ENCODE measurements at regions not wholly inside any gene's neighbourhood (a gene's known extent, or its start where the extent isn't known, plus 50 kb on each side); places are given as distances from the start of the nearest gene placed in this dataset.

DNA sequence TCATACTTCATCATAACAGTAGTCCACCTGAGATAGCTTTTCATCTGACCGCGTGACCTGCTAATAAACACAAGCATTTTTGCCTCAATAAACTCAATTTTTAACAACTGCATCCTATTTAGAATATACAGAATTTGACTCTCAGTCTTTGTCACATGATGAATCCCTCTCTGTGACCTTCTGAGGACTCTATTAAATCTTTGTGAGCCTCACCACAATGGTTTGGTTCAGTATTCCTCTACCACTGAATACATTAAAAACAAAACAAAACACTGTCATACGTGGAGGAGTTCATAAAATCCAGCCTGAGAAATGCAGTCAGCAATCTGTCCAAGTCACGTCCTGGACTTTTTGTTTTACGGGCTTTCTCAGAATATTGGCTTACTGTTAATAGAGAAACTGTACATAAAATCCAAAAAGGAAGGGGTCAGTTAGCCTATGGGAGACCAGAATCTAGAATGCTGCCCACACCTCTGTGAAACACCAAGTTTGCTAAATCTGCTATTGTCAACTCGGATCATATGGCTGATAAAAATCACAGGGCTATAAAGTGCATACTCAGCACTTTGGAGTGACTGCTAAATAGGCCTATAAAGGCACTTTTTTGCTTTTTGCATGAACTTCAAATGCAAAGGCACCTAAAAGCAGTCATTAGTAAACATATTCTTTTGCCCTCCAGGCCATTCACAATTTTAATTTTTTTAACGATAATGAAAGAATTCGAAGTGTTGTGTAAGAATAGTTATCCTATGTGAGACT lies 190.3 kb upstream of the HDDC2 start:
- DNase-seq (ENCODE audit: low spot score), result peak; percentile 52

DNA sequence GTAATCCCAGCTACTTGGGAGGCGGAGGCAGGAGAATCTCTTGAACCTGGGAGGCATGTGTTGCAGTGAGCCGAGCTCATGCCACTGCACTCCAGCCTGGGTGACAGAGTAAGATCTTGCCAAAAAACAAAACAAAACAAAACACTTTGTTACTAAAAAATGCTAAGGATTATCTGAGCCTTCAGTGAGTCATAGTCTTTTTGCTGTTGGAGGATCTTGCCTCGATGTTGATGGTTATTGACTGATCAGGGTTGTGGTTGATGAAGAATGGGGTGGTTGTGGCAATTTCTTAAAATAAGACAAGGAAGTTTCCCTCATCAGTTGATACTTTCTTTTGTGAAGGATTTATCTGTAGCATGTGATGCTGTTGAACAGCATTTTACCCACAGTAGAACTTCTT lies 196.8 kb upstream of the HDDC2 start:
- no peak for DNase-seq (ENCODE audit: low spot score)

DNA sequence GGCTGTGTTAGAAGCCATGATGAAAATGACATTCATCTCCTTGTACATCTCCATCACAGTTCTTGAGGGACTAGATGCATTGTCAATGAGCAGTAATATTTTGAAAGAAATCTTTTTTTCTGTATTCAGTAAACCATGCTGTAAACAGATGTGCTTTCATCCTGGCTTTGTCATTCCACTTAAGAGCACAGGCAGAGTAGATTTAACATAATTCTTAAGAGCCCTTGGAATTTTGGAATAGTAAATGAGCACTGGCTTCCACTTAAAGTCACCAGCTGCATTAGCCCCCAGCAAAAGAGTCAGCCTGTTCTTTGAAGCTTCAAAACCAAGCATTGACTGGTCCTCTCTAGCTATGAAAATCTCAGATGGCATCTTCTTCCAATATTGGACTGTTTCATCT lies 197.8 kb upstream of the HDDC2 start:
- DNase-seq (ENCODE audit: low spot score), result no peak

DNA sequence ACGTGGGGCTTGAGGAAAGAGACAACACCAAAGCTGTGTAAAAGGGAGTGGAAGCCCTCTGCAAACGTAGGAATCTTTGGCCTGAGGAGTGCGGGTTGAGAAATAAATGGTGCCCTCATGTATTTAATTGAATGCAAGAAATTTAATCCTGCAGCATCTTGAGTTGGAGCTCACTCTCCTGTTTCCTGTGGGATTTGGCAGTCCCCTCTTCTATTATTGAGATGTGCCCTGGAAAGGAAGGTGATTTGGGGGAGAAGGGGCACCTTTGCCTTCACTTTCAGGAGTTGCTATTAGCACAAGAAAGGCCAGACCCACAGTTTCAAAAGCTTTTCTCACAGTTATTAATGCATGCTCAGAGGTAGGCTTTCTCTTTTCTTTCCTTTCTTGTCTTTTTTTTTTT lies 201.4 kb upstream of the HDDC2 start:
- DNase-seq (ENCODE audit: low spot score), result no peak

DNA sequence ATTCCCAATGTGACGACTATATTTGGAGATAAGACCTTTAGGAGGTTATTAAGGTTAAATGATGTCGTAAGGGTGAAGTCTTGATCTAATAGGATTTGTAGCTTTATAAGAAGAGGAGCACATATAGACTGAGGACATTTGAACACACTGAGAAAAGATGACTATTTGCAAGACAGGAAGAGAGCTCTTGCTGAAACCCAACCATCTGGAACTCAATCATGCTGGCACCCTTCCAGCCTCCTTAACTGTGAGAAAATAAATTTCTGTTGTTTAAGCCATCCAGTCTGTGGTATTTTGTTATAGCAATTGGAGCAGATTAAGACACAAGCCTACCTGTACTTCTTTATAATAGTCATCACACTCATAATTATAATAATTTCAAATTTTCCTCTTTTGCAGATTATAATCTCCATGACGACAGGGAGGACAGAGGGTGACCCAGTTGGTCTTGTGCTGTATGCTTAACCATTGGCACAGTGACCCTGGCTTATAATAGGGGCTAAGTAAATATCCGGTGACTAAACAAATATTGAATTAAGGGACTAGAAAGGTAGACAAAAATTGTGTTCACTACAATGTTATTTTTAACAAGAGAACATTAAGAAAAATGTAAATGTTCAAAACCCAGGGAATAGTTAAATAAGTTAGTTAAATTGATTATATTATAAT lies 206.4 kb upstream of the HDDC2 start:
- peak; percentile 22 for DNase-seq (ENCODE audit: low spot score)

DNA sequence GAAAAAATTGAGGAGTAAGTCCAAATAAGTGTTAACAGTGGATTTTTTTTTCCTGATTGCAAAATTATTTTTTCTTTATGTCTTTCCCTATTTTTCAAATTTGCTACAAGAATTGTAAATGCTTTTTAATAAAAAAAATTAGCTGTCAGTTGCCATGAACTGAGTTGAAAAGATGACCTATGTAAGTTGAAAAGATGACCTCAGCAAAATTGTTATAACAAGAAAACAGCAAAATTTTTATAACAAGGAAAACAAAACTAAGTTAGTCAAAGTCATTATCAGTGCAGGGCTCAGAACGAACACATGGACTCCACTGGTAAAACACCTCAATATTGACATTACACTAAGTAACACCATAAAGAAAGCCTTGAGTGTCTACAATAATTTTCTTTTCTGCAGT lies 207.0 kb upstream of the HDDC2 start:
- no peak for DNase-seq (ENCODE audit: low spot score)

DNA sequence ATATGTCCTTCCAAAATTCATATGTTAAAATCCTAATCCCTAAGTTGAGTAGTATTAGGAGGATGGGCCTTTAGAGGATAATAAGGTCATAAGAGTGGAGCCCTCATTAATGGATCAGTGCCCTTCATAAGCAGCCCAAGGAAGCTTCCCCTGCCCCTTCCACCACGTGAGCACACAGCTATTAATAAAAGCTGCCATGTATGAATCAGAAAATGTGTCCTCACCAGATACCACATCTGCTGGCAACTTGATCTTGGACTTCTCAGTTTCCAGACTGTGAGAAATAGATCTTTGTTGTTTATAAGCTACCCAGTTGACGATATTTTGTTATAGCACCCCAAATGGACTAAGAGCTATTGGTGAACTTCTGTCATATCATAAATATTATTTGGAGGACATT lies 207.7 kb upstream of the HDDC2 start:
- no peak for DNase-seq (ENCODE audit: low spot score)

DNA sequence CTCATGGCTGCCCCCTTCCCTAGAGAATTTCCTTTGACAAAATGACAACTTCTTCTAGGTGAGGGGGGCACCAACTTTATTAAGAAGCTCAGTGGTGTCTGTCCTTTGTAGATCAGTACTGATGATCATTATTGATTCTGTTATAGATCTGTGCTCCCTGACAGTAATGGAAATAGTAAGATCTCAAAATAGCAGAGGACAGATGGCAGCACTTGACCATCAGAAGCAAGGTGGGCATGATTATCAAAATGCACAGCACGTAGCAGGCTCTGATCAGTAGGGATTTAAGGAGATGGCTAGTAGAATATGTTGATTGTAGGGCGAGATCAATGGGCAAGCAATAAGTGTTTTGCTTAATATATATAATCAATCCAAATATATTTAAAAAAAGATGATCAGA lies 208.6 kb upstream of the HDDC2 start:
- DNase-seq (ENCODE audit: low spot score), result peak; percentile 23

DNA sequence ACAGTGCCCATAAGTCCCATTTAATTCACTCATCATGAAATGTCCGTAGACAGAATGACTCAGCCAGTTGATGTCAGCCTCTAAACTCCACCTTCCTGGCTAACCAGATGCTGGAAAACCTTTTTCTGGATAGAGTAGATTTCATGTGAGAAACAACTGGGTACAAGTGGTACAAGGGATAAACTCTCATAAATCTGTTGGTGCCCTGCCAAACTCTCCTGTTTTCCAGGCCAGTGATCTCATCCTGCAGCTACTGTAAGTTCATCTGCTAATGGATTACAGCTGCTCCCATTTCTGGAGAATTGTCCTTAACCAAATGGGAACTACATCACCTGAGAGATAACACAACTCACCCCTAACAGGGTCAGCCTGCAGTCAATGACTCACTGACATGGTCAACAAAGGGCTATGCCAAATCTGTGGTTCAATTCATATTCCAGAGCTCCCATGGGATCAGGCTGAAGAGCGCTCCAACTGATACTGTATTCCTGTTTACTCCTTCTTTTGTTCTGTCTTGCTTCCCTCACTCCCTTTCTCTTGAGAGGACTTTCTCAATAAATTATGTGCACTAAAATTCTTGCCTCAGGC lies 210.1 kb upstream of the HDDC2 start:
- no peak for DNase-seq (ENCODE audit: low spot score)

DNA sequence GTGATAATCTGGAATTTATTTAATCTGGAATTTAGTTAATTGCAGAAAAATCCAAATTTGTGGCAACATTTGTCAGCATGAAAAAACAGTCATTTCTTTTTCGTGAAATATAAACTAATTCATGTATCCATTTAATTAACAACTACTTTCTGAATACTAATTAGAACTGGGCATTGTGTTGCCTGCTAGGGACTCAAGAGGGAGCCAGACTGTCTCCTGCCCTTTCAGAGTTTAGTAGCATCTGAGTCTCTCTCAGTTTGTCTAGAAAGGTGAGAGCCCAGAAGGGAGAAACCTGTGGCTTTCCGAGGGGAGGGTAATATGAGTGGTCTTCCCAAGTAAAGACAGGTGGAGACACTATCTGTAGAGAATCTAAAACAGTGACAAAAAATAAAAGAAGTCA lies 210.9 kb upstream of the HDDC2 start:
- DNase-seq (ENCODE audit: low spot score), result no peak

DNA sequence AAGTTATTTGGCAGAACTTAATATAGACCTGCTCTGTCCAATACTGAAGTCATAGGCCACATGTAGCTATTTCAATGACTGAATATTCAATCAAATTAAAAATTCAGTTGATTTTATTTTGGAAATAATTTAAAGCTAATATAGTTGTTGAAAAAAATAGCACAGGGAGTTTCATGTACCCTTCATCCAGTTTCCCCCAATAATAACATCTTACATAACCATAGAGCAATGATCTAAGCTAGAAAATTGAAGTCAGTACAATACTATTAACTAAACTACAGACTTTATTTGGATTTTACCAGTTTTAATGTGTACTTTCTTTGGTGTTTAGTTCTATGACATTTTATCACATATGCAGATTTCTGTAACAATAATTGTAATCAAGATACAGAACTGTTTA lies 212.2 kb upstream of the HDDC2 start:
- no peak for DNase-seq (ENCODE audit: low spot score)

DNA sequence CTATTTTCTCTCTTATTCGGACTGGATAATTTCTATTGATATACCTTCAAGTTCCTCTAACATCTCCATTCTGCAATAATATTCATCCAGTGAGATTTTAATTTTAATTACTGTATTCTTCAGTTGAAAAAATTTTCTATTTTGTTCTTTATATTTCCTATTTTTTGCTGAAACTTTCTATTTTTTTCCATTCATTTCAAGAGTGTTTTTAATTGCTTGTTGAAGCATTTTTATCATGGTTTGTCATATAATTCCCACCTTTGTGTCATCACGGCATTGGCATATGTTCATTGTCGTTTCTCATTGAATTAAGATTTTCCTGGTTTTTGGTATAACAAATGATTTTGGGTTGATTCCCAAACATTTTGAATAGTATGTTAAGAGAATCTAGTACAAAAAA lies 214.9 kb upstream of the HDDC2 start:
- DNase-seq (ENCODE audit: low spot score), result no peak

DNA sequence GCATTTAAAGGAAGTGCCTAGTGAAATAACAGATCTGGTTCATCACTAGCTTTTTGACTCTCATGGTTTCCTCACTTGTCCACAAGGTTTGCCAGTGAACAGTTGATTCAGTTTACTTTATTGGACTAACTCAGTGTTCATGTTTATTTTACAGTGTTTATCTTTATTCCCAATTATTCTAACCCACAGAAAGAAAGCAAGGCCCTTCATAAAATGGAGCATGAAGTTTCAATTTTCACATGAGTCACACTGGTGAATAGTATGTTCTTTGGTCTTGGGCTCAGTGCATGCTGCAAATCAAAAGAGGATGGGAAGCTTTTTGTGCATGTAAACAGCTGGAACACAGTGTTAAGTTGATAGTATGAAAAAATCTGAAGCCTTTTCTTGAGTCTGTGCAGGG lies 217.6 kb upstream of the HDDC2 start:
- no peak for DNase-seq (ENCODE audit: low spot score)

DNA sequence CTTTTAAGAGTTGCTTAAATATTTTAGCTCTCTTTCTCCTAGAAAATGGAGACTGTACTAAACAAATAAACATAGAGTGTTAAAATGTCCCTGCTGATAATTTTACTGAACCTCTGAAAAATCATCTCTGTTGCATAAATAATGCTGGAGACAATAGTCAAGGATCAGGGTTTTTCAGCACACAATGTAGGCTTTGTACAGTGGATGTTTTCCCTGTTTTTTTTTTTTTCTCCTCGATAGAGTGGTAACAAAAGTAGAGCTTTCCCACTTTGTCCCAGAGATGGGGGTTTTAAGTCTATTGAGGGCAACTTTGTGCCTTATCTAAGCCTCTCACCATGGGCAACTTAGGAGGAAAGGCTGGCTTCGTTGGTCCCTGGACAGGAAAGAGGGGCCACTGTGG lies 222.6 kb upstream of the HDDC2 start:
- DNase-seq (ENCODE audit: low spot score), result peak; percentile 55

DNA sequence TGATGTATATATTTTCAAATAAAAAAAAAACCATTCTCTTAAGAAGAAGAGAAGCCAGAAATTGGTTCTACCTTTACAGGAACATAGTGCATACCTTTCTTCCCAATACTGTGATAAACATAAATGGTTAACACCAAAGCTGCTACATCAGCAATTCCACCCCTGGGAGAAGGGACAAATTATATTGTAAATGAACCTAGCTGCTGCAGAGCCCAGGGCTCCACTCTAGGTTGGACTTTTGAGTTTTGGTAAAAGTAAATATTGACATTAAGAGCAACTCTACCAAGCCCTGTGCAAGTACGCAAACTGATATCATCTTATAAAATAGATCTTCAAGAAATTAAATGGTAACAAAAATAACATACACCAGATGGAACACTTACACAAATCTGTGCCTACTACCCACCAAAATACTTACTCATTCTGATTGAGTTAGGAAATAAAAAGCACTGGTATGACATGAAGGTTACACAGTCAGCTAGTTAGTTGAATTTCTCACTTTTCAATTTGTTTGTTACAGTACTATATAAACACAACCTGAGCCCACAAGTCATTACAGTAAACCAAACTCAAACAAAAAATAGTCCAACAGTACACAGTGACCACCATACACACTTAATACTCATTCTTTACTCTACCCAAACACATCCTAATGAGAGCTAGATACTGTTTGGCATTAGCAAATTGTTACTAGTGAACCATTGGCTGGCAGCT lies 223.3 kb upstream of the HEY2 start:
- DNase-seq (ENCODE audit: low spot score), result no peak

DNA sequence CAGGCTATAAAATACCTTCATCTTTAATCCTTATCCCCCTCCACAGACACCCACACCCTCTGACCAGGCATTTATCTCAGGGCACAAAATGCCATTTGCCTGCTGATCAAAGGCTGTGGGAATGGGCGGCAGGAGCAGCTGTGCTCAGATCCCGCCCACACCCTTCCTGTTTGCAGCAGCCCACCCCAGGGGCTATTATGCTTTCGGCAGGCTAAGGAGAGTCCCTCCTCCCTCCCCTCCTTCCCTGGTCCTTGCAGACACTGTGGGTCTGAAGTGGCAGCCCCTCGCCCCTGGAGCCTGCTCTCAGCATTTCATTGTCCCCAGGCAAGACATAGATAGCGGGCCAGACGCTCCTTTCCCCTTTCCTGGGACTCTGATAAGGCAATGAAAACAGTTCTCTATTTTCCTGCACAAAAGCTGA lies 220.8 kb upstream of the HEY2 start:
- no peak for DNase-seq (ENCODE audit: low spot score)

DNA sequence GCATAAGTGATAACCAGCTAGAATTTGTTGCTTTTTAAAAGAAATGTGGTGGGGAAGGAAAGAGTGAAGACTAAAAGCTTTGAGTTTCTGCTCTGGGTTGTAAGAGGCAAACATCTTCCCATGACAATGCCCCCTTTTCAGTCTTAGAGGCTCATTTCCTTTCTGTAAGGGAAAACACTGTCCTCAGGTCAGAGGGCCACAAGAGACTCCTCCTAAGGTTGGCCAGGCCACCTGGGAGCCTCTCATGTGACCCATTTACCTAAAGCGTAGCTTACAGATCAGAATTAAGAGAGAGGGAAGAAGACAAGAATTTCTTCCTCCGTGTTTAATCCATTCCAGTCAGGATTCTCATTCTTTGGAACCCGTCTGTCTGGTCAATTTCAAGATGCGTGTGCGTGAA lies 220.4 kb upstream of the HEY2 start:
- no peak for DNase-seq (ENCODE audit: low spot score)

DNA sequence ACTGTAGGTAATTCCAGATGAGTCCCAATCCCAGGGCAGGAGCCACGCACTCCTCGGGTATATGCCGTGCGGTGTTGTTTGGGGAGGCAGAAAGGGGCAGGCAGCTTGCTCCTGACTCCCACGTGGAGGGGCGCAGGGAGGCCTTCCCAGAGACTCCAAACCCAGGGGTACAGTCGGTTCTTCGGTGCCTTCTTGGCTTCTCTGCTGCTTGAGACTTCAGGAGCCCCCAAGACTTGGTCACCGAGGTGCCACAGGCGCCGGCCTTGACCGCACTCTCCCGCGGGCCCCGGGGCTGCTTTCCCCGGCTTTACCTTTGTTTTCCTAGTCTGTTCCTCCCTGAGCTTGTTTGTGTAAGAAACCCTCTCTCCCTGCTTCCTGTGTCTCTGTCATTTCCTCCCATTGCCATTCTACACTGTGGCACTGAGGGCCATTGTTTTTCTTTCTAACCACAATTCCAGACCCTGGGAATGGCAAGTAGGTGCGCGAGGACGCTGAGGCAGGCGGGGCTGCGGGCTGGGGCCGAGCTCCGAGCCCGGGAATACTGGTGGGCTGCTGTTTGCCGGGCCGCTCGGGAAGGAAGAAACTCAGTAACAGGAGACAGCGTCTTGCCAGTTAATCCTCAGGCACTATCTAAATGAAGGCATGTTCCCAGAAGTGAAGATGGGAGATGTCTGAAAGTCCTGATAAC lies 215.6 kb upstream of the HEY2 start:
- no peak for DNase-seq (ENCODE audit: low spot score)

DNA sequence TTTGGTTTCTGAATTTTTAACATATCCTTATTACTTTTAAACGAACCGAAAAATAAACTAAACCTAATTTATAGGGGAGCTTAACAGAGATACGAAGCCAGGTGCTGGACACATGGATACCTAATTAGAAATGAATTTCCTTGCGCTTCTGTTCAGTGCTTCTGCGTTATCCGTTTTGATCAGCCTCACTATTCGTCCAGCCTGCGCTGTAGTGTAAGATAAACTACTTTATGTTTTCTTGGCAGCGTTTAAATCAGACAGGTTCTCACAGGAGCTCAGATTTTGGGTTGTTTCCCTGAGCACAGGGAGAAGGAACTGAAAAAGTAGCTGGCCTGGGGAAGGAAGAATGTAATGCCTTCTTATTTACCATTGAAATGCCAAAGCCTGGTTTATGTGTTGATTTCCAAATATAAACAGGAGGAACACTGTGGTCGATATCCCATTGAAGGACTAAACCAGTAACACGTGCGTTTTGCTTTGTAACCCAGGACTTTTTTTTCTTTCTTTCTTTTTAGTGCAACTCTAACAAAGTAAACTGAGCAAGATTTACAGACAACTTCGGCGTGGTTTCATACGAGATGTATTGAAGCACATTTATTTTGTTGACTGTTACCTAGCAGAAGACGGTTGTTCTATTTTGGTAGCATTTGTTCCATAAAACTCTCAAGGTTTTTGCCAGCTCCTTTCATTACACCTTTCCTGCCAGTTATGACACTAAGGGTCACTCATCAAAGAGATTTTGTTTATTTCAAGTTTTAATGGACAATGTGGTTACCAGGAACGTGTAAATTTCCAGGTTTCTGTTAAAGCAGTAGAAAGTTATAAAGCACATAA lies 214.8 kb upstream of the HEY2 start:
- DNase-seq (ENCODE audit: low spot score), result no peak

DNA sequence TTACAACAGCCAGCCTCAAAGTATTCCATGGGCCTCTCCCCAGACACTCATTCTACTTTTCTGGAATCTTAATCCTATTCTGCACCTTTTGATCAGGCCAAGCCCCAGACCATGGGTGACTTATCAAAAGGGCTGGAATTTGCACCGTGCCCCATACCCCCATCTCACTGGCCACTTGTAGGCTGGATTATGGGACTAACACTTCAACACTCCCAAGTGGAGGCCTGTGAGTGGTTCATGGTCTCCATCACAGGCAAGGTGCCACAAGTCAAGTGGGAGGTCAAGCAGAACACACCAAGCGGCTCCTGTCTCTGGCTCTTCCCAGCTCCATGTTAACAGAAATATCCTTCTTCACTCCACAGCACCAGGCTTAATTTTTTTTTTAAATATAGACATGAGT lies 212.3 kb upstream of the HEY2 start:
- DNase-seq (ENCODE audit: low spot score), result no peak

DNA sequence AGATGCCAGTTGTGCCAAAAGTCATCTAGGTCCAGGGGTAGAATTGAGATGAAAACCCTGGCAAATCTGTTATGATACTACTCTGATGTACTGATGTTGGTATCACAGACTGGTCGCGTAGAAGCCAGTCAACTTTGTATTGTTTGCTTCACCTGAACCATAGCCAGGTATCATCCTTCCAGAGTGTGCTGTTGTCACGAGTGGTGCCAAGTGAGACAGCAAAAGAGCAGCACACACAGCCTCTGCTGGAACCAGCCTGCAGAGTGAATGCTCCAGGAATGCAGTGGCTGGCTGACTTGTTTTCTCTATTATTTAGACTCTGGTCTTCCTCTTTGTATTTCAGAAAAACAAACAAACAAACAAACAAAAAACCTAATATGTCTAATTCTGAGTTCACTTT lies 209.5 kb upstream of the HEY2 start:
- DNase-seq (ENCODE audit: low spot score), result no peak

Measured in pons (tissue), 1 donor.